IMR-90 (cell line): ENCODE measurements at regions not wholly inside any gene's neighbourhood (a gene's known extent, or its start where the extent isn't known, plus 50 kb on each side); places are given as distances from the start of the nearest gene placed in this dataset.

Source experiments
- ATAC-seq: fragments of 200-7000 bp; cut with Tn5 transposase; 2 replicates; pipeline ENCODE4 v1.9.1; 2020; ENCODE audit warnings: low read depth, mild to moderate bottlenecking, moderate library complexity
- BruUV-seq: library from RNA; stranded (reverse); fragments of 400-500 nt; replicated peaks from 2 replicates; lab custom pipeline; 2021; lab: Mats Ljungman, UMichigan
- CTCF ChIA-PET: fragments of 300-600 bp; formaldehyde crosslinking; extraction: SDS; loops from one replicate; lab custom pipeline; 2021; ENCODE audit warnings: antibody characterized with exemption; lab: Yijun Ruan, JAX
- POLR2A ChIA-PET: fragments of 300-600 bp; sonication (Branson Sonifier 250); formaldehyde crosslinking; loops from one replicate; lab custom pipeline; 2022; ENCODE audit warnings: antibody characterized with exemption; ENCODE audit not compliant: unreplicated experiment; lab: Charles Lee
- DNase-seq: peaks from one replicate; pipeline ENCODE4 v3.0.0; 2013
- H2AFZ ChIP-seq: replicated peaks from 2 replicates; pipeline ENCODE3; 2013; ENCODE audit warnings: low read length, mild to moderate bottlenecking; ENCODE audit not compliant: poor library complexity
- H2AK5ac ChIP-seq: 2 replicates; pipeline ENCODE4 v1.6.1; 2013; ENCODE audit warnings: low read depth, low read length, inconsistent platforms
- H2AK9ac ChIP-seq: replicated peaks from 2 replicates; pipeline ENCODE3; 2013; ENCODE audit warnings: mild to moderate bottlenecking, low read depth, low read length, moderate library complexity; ENCODE audit not compliant: poor library complexity
- H2BK120ac ChIP-seq: 2 replicates; pipeline ENCODE4 v1.6.1; 2013; ENCODE audit warnings: low read depth, low read length, inconsistent platforms
- H2BK15ac ChIP-seq: 3 replicates; pipeline ENCODE4 v1.6.1; 2013; ENCODE audit warnings: low read depth, low read length, inconsistent platforms
- H2BK20ac ChIP-seq: 2 replicates; pipeline ENCODE4 v1.6.1; 2013; ENCODE audit warnings: low read depth, mild to moderate bottlenecking, inconsistent platforms, low read length, moderate library complexity
- H2BK5ac ChIP-seq: 2 replicates; pipeline ENCODE4 v1.6.1; 2013; ENCODE audit warnings: mild to moderate bottlenecking, low read depth, low read length, inconsistent platforms; ENCODE audit not compliant: poor library complexity, severe bottlenecking
- H3K14ac ChIP-seq: replicated peaks from 2 replicates; pipeline ENCODE4 v1.6.1; 2013; ENCODE audit warnings: low read depth, low read length, inconsistent platforms
- H3K18ac ChIP-seq: 2 replicates; pipeline ENCODE4 v1.6.1; 2013; ENCODE audit warnings: low read depth, low read length, control low read depth
- H3K23ac ChIP-seq: 2 replicates; pipeline ENCODE4 v1.6.1; 2013; ENCODE audit warnings: low read depth, low read length, inconsistent platforms
- H3K27ac ChIP-seq: 2 replicates; pipeline ENCODE4 v1.5.1; 2013; ENCODE audit warnings: mild to moderate bottlenecking, control low read depth, low read length; ENCODE audit not compliant: insufficient read depth
- H3K27me3 ChIP-seq: 2 replicates; pipeline ENCODE4 v1.6.1; 2013; ENCODE audit warnings: low read length; ENCODE audit not compliant: control insufficient read depth, insufficient read depth
- H3K36me3 ChIP-seq: 2 replicates; pipeline ENCODE4 v1.6.1; 2013; ENCODE audit warnings: low read length, mixed read lengths; ENCODE audit not compliant: control insufficient read depth, insufficient read depth
- H3K4ac ChIP-seq: 2 replicates; pipeline ENCODE4 v1.6.1; 2013; ENCODE audit warnings: low read depth, low read length, inconsistent platforms
- H3K4me1 ChIP-seq: 2 replicates; pipeline ENCODE4 v1.6.1; 2013; ENCODE audit warnings: low read length, mixed read lengths; ENCODE audit not compliant: control insufficient read depth, insufficient read depth
- H3K4me2 ChIP-seq: 2 replicates; pipeline ENCODE4 v1.6.1; 2013; ENCODE audit warnings: low read depth, mild to moderate bottlenecking, control low read depth, low read length, moderate library complexity
- H3K4me3 ChIP-seq: 2 replicates; pipeline ENCODE4 v1.5.1; 2013; ENCODE audit warnings: low read depth, mild to moderate bottlenecking, control low read depth, low read length, moderate library complexity; ENCODE audit not compliant: insufficient read depth
- H3K56ac ChIP-seq: 2 replicates; pipeline ENCODE4 v1.6.1; 2013; ENCODE audit warnings: low read length, inconsistent platforms; ENCODE audit not compliant: insufficient read depth; ENCODE audit errors: extremely low read depth
- H3K79me1 ChIP-seq, 2 experiments: 2 replicates each; pipeline ENCODE4 v1.6.1; 2013; ENCODE audit warnings: low read length in 2 of 2, inconsistent platforms in 1 of 2, low read depth in 1 of 2
- H3K9ac ChIP-seq: 2 replicates; pipeline ENCODE4 v1.6.1; 2013; ENCODE audit warnings: low read depth, low read length, control low read depth
- H3K9me1 ChIP-seq: 2 replicates; pipeline ENCODE4 v1.6.1; 2013; ENCODE audit warnings: low read length, inconsistent platforms; ENCODE audit not compliant: insufficient read depth
- H3K9me3 ChIP-seq: 2 replicates; pipeline ENCODE4 v1.6.1; 2013; ENCODE audit warnings: low read length; ENCODE audit not compliant: control insufficient read depth, insufficient read depth
- H4K20me1 ChIP-seq: 2 replicates; pipeline ENCODE4 v1.6.1; 2013; ENCODE audit warnings: low read length, inconsistent platforms; ENCODE audit not compliant: insufficient read depth
- H4K5ac ChIP-seq: 2 replicates; pipeline ENCODE4 v1.6.1; 2013; ENCODE audit warnings: mild to moderate bottlenecking, low read depth, low read length, control low read depth
- H4K8ac ChIP-seq, 2 experiments: 2 replicates each; pipeline ENCODE4 v1.6.1; 2013; ENCODE audit warnings: low read depth in 2 of 2, low read length in 2 of 2, control low read depth in 1 of 2, inconsistent platforms in 1 of 2
- H4K91ac ChIP-seq: 2 replicates; pipeline ENCODE4 v1.6.1; 2013; ENCODE audit warnings: low read depth, low read length, inconsistent platforms; ENCODE audit not compliant: insufficient read depth
- BHLHE40 ChIP-seq: fragments of 150-350 bp; IDR thresholded peaks from 2 replicates; pipeline ENCODE4 v1.6.1; 2016; ENCODE audit warnings: mild to moderate bottlenecking, low read depth, low read length
- CHD1 ChIP-seq: IDR thresholded peaks from 2 replicates; pipeline ENCODE4 v1.6.1; 2012; ENCODE audit warnings: low read depth, low read length, improper control_type of control experiment
- FOS ChIP-seq: fragments of 150-350 bp; IDR thresholded peaks from 2 replicates; pipeline ENCODE4 v1.6.1; 2016; ENCODE audit warnings: low read depth, low read length
- MAFK ChIP-seq: IDR thresholded peaks from 2 replicates; pipeline ENCODE4 v1.6.1; 2012; ENCODE audit warnings: low read depth, low read length, improper control_type of control experiment
- MAZ ChIP-seq: IDR thresholded peaks from 2 replicates; pipeline ENCODE4 v1.6.1; 2012; ENCODE audit warnings: low read depth, mild to moderate bottlenecking, low read length, improper control_type of control experiment, moderate library complexity, borderline replicate concordance
- MXI1 ChIP-seq: IDR thresholded peaks from 2 replicates; pipeline ENCODE4 v1.6.1; 2012; ENCODE audit warnings: low read depth, mild to moderate bottlenecking, low read length, moderate library complexity, borderline replicate concordance
- NFE2L2 ChIP-seq: fragments of 150-350 bp; IDR thresholded peaks from 2 replicates; pipeline ENCODE4 v1.6.1; 2016; ENCODE audit warnings: low read depth, mild to moderate bottlenecking, low read length
- POLR2A ChIP-seq: IDR thresholded peaks from 2 replicates; pipeline ENCODE4 v1.6.1; 2012; ENCODE audit warnings: mild to moderate bottlenecking, low read depth, low read length
- RAD21 ChIP-seq: IDR thresholded peaks from 2 replicates; pipeline ENCODE4 v1.6.1; 2012; ENCODE audit warnings: low read length, improper control_type of control experiment
- RCOR1 ChIP-seq: IDR thresholded peaks from 2 replicates; pipeline ENCODE4 v1.6.1; 2012; ENCODE audit warnings: mild to moderate bottlenecking, low read length, improper control_type of control experiment; ENCODE audit not compliant: insufficient replicate concordance
- SMC3 ChIP-seq: fragments of 150-350 bp; IDR thresholded peaks from 2 replicates; pipeline ENCODE4 v1.6.1; 2016; ENCODE audit warnings: low read depth, mild to moderate bottlenecking, antibody characterized with exemption, low read length, moderate library complexity
- WGBS, 2 experiments: methylation state at CpG; one replicate each; pipeline versions ENCODE4 v1.1.5 to v1.1.7; 2013; ENCODE audit warnings: missing lambda C conversion rate in 2 of 2; ENCODE audit not compliant: insufficient read length in 1 of 2; ENCODE audit errors: extremely low coverage in 2 of 2; 5-methylcytosine and 5-hydroxymethylcytosine counted together
- dilution Hi-C: fragments of 300-500 bp; cut with HindIII; formaldehyde crosslinking; loops from one replicate; pipeline ENCODE4 v1.14.3; 2018; ENCODE audit warnings: low sequenced_read_pairs; ENCODE audit not compliant: unreplicated experiment
- in situ Hi-C: fragments of 300-500 bp; cut with MboI; formaldehyde crosslinking; loops from 3 replicates; pipeline ENCODE4 v1.14.3; 2019; ENCODE audit warnings: low sequenced_read_pairs, inconsistent platforms, mixed read lengths
- intact Hi-C: fragments of 100-400 bp; cut with micrococcal nuclease; formaldehyde crosslinking; loops from 2 replicates; pipeline ENCODE4 v1.10.0; 2022
- TF ChIP-seq, protein P1 (sequence below): fragments of 150-350 bp; IDR thresholded peaks from 2 replicates; pipeline ENCODE4 v1.6.1; 2017; ENCODE audit warnings: mild to moderate bottlenecking, antibody characterized with exemption, low read length, low read depth
- TF ChIP-seq, protein P2 (sequence below): conservative IDR thresholded peaks from 2 replicates; pipeline ENCODE4 v1.5.1; 2012; ENCODE audit warnings: mild to moderate bottlenecking, low read depth, low read length, improper control_type of control experiment
- TF ChIP-seq, protein P3 (sequence below): fragments of 150-350 bp; IDR thresholded peaks from 2 replicates; pipeline ENCODE4 v1.6.1; 2016; ENCODE audit warnings: low read depth, mild to moderate bottlenecking, low read length, moderate library complexity, borderline replicate concordance

DNA sequence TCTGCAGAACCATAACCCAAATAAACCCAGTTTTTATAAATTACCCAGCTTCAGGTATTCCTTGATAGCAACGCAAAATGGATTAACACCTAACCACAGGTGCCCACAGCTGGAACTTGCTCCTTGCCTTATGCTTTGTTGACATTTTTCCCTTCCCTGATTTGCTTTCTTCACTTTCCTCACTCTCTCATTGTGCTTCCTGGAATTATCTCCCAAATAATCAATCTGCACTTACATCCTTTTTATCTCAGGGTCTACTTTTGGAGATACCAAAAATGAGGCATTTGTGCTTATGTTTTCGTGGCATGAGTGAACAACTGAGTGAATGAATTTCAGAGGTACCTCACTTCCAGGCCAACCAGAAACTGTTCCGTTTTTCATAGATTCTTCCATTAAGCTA lies 374.3 kb downstream of the DOK5 start:
- Histone ChIP-seq H3K9me1 (no peaks in the 10 kb centered on the region), H3K4me2 (no peak overlapping the region), H4K91ac (no peak overlapping the region), H2BK5ac (no peak overlapping the region), H3K56ac (no peak overlapping the region), H3K23ac (no peak overlapping the region), H3K9ac (no peak overlapping the region), H3K18ac (no peak overlapping the region), H2AK9ac (no peak overlapping the region), H2BK20ac (no peak overlapping the region), H3K4me3 (no peak overlapping the region), H4K8ac (no peak overlapping the region), H3K14ac (no peak overlapping the region), H3K27ac (no peak overlapping the region), H3K9me3 (peaks cover 20% of the 10 kb centered on the region), H2AFZ (no peak overlapping the region), H3K4ac (no peak overlapping the region), H2BK120ac (no peak overlapping the region), H3K36me3 (no peaks in the 10 kb centered on the region), H3K27me3 (no peaks in the 10 kb centered on the region), H2BK15ac (no peak overlapping the region), H3K4me1 (no peaks in the 10 kb centered on the region), H4K20me1 (no peaks in the 10 kb centered on the region), H3K79me1 (no peaks in the 10 kb centered on the region), H4K5ac (no peak overlapping the region), H2AK5ac (no peak overlapping the region)
- 33% methylated on average over 1 of the region's 3 CpGs; no CpG with 5 or more reads in 1 of the 2 experiments for WGBS, 2 experiments
- TF ChIP-seq FOS (no peak), MXI1 (no peak), NFE2L2 (no peak), CHD1 (no peak), MAZ (no peak), RAD21 (no peak), RCOR1 (no peak), SMC3 (no peak), MAFK (no peak), BHLHE40 (no peak), POLR2A (no peak)
- TF ChIP-seq, protein P1, sequence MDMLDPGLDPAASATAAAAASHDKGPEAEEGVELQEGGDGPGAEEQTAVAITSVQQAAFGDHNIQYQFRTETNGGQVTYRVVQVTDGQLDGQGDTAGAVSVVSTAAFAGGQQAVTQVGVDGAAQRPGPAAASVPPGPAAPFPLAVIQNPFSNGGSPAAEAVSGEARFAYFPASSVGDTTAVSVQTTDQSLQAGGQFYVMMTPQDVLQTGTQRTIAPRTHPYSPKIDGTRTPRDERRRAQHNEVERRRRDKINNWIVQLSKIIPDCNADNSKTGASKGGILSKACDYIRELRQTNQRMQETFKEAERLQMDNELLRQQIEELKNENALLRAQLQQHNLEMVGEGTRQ: no peak
- TF ChIP-seq, protein P2, sequence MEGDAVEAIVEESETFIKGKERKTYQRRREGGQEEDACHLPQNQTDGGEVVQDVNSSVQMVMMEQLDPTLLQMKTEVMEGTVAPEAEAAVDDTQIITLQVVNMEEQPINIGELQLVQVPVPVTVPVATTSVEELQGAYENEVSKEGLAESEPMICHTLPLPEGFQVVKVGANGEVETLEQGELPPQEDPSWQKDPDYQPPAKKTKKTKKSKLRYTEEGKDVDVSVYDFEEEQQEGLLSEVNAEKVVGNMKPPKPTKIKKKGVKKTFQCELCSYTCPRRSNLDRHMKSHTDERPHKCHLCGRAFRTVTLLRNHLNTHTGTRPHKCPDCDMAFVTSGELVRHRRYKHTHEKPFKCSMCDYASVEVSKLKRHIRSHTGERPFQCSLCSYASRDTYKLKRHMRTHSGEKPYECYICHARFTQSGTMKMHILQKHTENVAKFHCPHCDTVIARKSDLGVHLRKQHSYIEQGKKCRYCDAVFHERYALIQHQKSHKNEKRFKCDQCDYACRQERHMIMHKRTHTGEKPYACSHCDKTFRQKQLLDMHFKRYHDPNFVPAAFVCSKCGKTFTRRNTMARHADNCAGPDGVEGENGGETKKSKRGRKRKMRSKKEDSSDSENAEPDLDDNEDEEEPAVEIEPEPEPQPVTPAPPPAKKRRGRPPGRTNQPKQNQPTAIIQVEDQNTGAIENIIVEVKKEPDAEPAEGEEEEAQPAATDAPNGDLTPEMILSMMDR: no peak
- TF ChIP-seq, protein P3, sequence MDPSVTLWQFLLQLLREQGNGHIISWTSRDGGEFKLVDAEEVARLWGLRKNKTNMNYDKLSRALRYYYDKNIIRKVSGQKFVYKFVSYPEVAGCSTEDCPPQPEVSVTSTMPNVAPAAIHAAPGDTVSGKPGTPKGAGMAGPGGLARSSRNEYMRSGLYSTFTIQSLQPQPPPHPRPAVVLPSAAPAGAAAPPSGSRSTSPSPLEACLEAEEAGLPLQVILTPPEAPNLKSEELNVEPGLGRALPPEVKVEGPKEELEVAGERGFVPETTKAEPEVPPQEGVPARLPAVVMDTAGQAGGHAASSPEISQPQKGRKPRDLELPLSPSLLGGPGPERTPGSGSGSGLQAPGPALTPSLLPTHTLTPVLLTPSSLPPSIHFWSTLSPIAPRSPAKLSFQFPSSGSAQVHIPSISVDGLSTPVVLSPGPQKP: no peak
- ATAC-seq: no peak
- no TSS peak for BruUV-seq
- intact Hi-C loops: no loop called here
- no peak for DNase-seq
- POLR2A ChIA-PET: no interaction called here
- CTCF ChIA-PET: no interaction called here
- in situ Hi-C loops: no loop called here
- dilution Hi-C loops: no loop called here
